ENCODE measurements at regions not wholly inside any gene's neighbourhood (a gene's known extent, or its start where the extent isn't known, plus 50 kb on each side); places are given as distances from the start of the nearest gene placed in this dataset.

GRCh38 chr13:97548711-97549110, 114.7 kb downstream of the RAP2A start:
- H3K18ac ChIP-seq (ENCODE audit: low read length) = no peak overlapping the region
- no peak overlapping the region for H2AK5ac ChIP-seq (ENCODE audit: low read length)
- H3K4me3 ChIP-seq (ENCODE audit: low read depth, low read length) = no peak overlapping the region
- no peak overlapping the region for H3K4ac ChIP-seq (ENCODE audit: low read depth, low read length)
- H2BK120ac ChIP-seq (ENCODE audit: insufficient read depth, low read length, poor library complexity) = no peak overlapping the region
- H3K27me3 ChIP-seq (ENCODE audit: insufficient read depth, low read length) = no peaks in the 10 kb centered on the region
- H3K23ac ChIP-seq (ENCODE audit: low read length) = no peak overlapping the region
- no peak overlapping the region for H2BK5ac ChIP-seq (ENCODE audit: low read depth, low read length, poor library complexity)
- H3K9ac ChIP-seq (ENCODE audit: low read length) = no peak overlapping the region
- no peaks in the 10 kb centered on the region for H3K79me2 ChIP-seq (ENCODE audit: control insufficient read depth, insufficient read depth, low read length, poor library complexity)
- no peaks in the 10 kb centered on the region for H3K4me1 ChIP-seq (ENCODE audit: control insufficient read depth in 1 of 2, insufficient read depth in 2 of 2, low read length in 2 of 2)
- WGBS (ENCODE audit: extremely low coverage, insufficient coverage, insufficient read length) = no CpG with 5 or more reads among the region's 4 CpGs
- H2AFZ ChIP-seq (ENCODE audit: insufficient read depth, low read length, poor library complexity) = no peak overlapping the region
- no peak overlapping the region for H4K91ac ChIP-seq (ENCODE audit: low read depth, low read length)
- no peaks in the 10 kb centered on the region for H3K79me1 ChIP-seq (ENCODE audit: low read length)
- no peak overlapping the region for H3K4me2 ChIP-seq (ENCODE audit: low read length)
- no peak overlapping the region for H4K12ac ChIP-seq (ENCODE audit: low read depth, low read length)
- H3K14ac ChIP-seq (ENCODE audit: low read length) = no peak overlapping the region
- DNase-seq = no peak
- H2BK12ac ChIP-seq (ENCODE audit: low read length) = no peak overlapping the region
- H3K36me3 ChIP-seq (ENCODE audit: control insufficient read depth in 1 of 2, insufficient read depth in 2 of 2, low read length in 2 of 2) = no peaks in the 10 kb centered on the region
- H4K8ac ChIP-seq (ENCODE audit: low read depth, low read length) = no peak overlapping the region
- no peaks in the 10 kb centered on the region for H3K9me3 ChIP-seq (ENCODE audit: insufficient read depth, low read depth, low read length)
- no peak overlapping the region for H3K27ac ChIP-seq (ENCODE audit: low read depth, low read length)

- no peaks in the 10 kb centered on the region for H3K79me2 ChIP-seq (ENCODE audit: control insufficient read depth, insufficient read depth, low read length, poor library complexity)
- no peak overlapping the region for H2AK5ac ChIP-seq (ENCODE audit: low read length)
- no peak overlapping the region for H4K12ac ChIP-seq (ENCODE audit: low read depth, low read length)
- H3K9ac ChIP-seq (ENCODE audit: low read length) = no peak overlapping the region
- H3K4me1 ChIP-seq (ENCODE audit: control insufficient read depth in 1 of 2, insufficient read depth in 2 of 2, low read length in 2 of 2) = no peaks in the 10 kb centered on the region
- H3K4ac ChIP-seq (ENCODE audit: low read depth, low read length) = no peak overlapping the region
- no CpG with 5 or more reads among the region's 1 CpG for WGBS (ENCODE audit: extremely low coverage, insufficient coverage, insufficient read length)
- H2BK5ac ChIP-seq (ENCODE audit: low read depth, low read length, poor library complexity) = no peak overlapping the region
- H3K27ac ChIP-seq (ENCODE audit: low read depth, low read length) = no peak overlapping the region
- no peaks in the 10 kb centered on the region for H3K36me3 ChIP-seq (ENCODE audit: control insufficient read depth in 1 of 2, insufficient read depth in 2 of 2, low read length in 2 of 2)
- H3K27me3 ChIP-seq (ENCODE audit: insufficient read depth, low read length) = no peaks in the 10 kb centered on the region
- no peak overlapping the region for H3K14ac ChIP-seq (ENCODE audit: low read length)
- no peak overlapping the region for H3K4me2 ChIP-seq (ENCODE audit: low read length)
- H4K91ac ChIP-seq (ENCODE audit: low read depth, low read length) = no peak overlapping the region
- H4K8ac ChIP-seq (ENCODE audit: low read depth, low read length) = no peak overlapping the region
- no peaks in the 10 kb centered on the region for H3K9me3 ChIP-seq (ENCODE audit: insufficient read depth, low read depth, low read length)
- no peak overlapping the region for H3K18ac ChIP-seq (ENCODE audit: low read length)
- H3K23ac ChIP-seq (ENCODE audit: low read length) = no peak overlapping the region
- no peak overlapping the region for H2BK120ac ChIP-seq (ENCODE audit: insufficient read depth, low read length, poor library complexity)
- no peak overlapping the region for H3K4me3 ChIP-seq (ENCODE audit: low read depth, low read length)
- H3K79me1 ChIP-seq (ENCODE audit: low read length) = no peaks in the 10 kb centered on the region
- no peak for DNase-seq
- H2AFZ ChIP-seq (ENCODE audit: insufficient read depth, low read length, poor library complexity) = no peak overlapping the region
- no peak overlapping the region for H2BK12ac ChIP-seq (ENCODE audit: low read length)
These were observed 115.2 kb downstream of the RAP2A start for GRCh38 chr13:97549201-97549600.

- no peak overlapping the region for H3K27ac ChIP-seq (ENCODE audit: low read depth, low read length)
- no peak overlapping the region for H3K23ac ChIP-seq (ENCODE audit: low read length)
- H3K36me3 ChIP-seq (ENCODE audit: control insufficient read depth in 1 of 2, insufficient read depth in 2 of 2, low read length in 2 of 2) = no peaks in the 10 kb centered on the region
- H3K79me1 ChIP-seq (ENCODE audit: low read length) = no peaks in the 10 kb centered on the region
- no peak overlapping the region for H2AFZ ChIP-seq (ENCODE audit: insufficient read depth, low read length, poor library complexity)
- no peaks in the 10 kb centered on the region for H3K27me3 ChIP-seq (ENCODE audit: insufficient read depth, low read length)
- no peak overlapping the region for H2BK5ac ChIP-seq (ENCODE audit: low read depth, low read length, poor library complexity)
- no peak overlapping the region for H2BK12ac ChIP-seq (ENCODE audit: low read length)
- H3K9ac ChIP-seq (ENCODE audit: low read length) = no peak overlapping the region
- H4K12ac ChIP-seq (ENCODE audit: low read depth, low read length) = no peak overlapping the region
- H3K9me3 ChIP-seq (ENCODE audit: insufficient read depth, low read depth, low read length) = no peaks in the 10 kb centered on the region
- no peaks in the 10 kb centered on the region for H3K4me1 ChIP-seq (ENCODE audit: control insufficient read depth in 1 of 2, insufficient read depth in 2 of 2, low read length in 2 of 2)
- H3K4me2 ChIP-seq (ENCODE audit: low read length) = no peak overlapping the region
- H3K18ac ChIP-seq (ENCODE audit: low read length) = no peak overlapping the region
- no peaks in the 10 kb centered on the region for H3K79me2 ChIP-seq (ENCODE audit: control insufficient read depth, insufficient read depth, low read length, poor library complexity)
- no peak overlapping the region for H4K8ac ChIP-seq (ENCODE audit: low read depth, low read length)
- no peak overlapping the region for H3K14ac ChIP-seq (ENCODE audit: low read length)
- no peak overlapping the region for H3K4me3 ChIP-seq (ENCODE audit: low read depth, low read length)
- no CpG with 5 or more reads among the region's 2 CpGs for WGBS (ENCODE audit: extremely low coverage, insufficient coverage, insufficient read length)
- no peak overlapping the region for H2BK120ac ChIP-seq (ENCODE audit: insufficient read depth, low read length, poor library complexity)
- DNase-seq = no peak
- no peak overlapping the region for H3K4ac ChIP-seq (ENCODE audit: low read depth, low read length)
- no peak overlapping the region for H2AK5ac ChIP-seq (ENCODE audit: low read length)
- H4K91ac ChIP-seq (ENCODE audit: low read depth, low read length) = no peak overlapping the region
These were observed 120.5 kb downstream of the RAP2A start for GRCh38 chr13:97554496-97554895.

GRCh38 chr13:97555034-97555433, 121.1 kb downstream of the RAP2A start:
- Histone ChIP-seq H3K27ac (ENCODE audit: low read depth, low read length) (no peak overlapping the region), H2BK5ac (ENCODE audit: low read depth, low read length, poor library complexity) (no peak overlapping the region), H2BK12ac (ENCODE audit: low read length) (no peak overlapping the region), H3K27me3 (ENCODE audit: insufficient read depth, low read length) (no peaks in the 10 kb centered on the region), H3K79me1 (ENCODE audit: low read length) (no peaks in the 10 kb centered on the region), H3K9ac (ENCODE audit: low read length) (no peak overlapping the region), H3K4me3 (ENCODE audit: low read depth, low read length) (no peak overlapping the region), H3K36me3 (ENCODE audit: control insufficient read depth in 1 of 2, insufficient read depth in 2 of 2, low read length in 2 of 2) (no peaks in the 10 kb centered on the region), H3K14ac (ENCODE audit: low read length) (no peak overlapping the region), H4K12ac (ENCODE audit: low read depth, low read length) (no peak overlapping the region), H4K8ac (ENCODE audit: low read depth, low read length) (no peak overlapping the region), H4K91ac (ENCODE audit: low read depth, low read length) (no peak overlapping the region), H3K4ac (ENCODE audit: low read depth, low read length) (no peak overlapping the region), H3K18ac (ENCODE audit: low read length) (no peak overlapping the region), H3K4me1 (ENCODE audit: control insufficient read depth in 1 of 2, insufficient read depth in 2 of 2, low read length in 2 of 2) (no peaks in the 10 kb centered on the region), H2AFZ (ENCODE audit: insufficient read depth, low read length, poor library complexity) (no peak overlapping the region), H2BK120ac (ENCODE audit: insufficient read depth, low read length, poor library complexity) (no peak overlapping the region), H2AK5ac (ENCODE audit: low read length) (no peak overlapping the region), H3K9me3 (ENCODE audit: insufficient read depth, low read depth, low read length) (no peaks in the 10 kb centered on the region), H3K79me2 (ENCODE audit: control insufficient read depth, insufficient read depth, low read length, poor library complexity) (no peaks in the 10 kb centered on the region), H3K4me2 (ENCODE audit: low read length) (no peak overlapping the region), H3K23ac (ENCODE audit: low read length) (no peak overlapping the region)
- DNase-seq = no peak
- WGBS (ENCODE audit: extremely low coverage, insufficient coverage, insufficient read length) = no CpG with 5 or more reads among the region's 1 CpG
